MCF 10A (cell line): ENCODE measurements at regions not wholly inside any gene's neighbourhood (a gene's known extent, or its start where the extent isn't known, plus 50 kb on each side); places are given as distances from the start of the nearest gene placed in this dataset.

Source experiments
- BruUV-seq: library from RNA; stranded (reverse); fragments of 400-500 nt; replicated peaks from 2 replicates; lab custom pipeline; 2021; lab: Mats Ljungman, UMichigan
- CTCF ChIA-PET: fragments of 300-600 bp; sonication (Branson Sonifier 250); formaldehyde crosslinking; extraction: SDS; loops from one replicate; lab custom pipeline; 2021; ENCODE audit warnings: antibody characterized with exemption, inconsistent platforms; lab: Yijun Ruan, JAX
- POLR2A ChIA-PET: fragments of 300-600, 350-650 bp; sonication (Branson Sonifier 250); formaldehyde crosslinking; extraction: SDS; loops from one replicate; lab custom pipeline; 2020; ENCODE audit warnings: antibody characterized with exemption, inconsistent platforms; lab: Yijun Ruan, JAX
- DNase-seq: peaks from one replicate; pipeline ENCODE4 v3.0.0-alpha.2; 2018; ENCODE audit not compliant: unreplicated experiment
- H3K27ac Mint-ChIP-seq: one replicate; pipeline ENCODE4 v1.8.0; 2022; ENCODE audit warnings: mild to moderate bottlenecking, low read depth, mixed read lengths; ENCODE audit not compliant: unreplicated experiment
- H3K27me3 Mint-ChIP-seq: one replicate; pipeline ENCODE4 v1.8.0; 2022; ENCODE audit warnings: mixed read lengths; ENCODE audit not compliant: insufficient read depth, unreplicated experiment
- H3K36me3 Mint-ChIP-seq: one replicate; pipeline ENCODE4 v1.8.0; 2022; ENCODE audit warnings: mild to moderate bottlenecking, moderate library complexity, mixed read lengths; ENCODE audit not compliant: insufficient read depth, unreplicated experiment
- H3K4me1 Mint-ChIP-seq: one replicate; pipeline ENCODE4 v1.8.0; 2022; ENCODE audit warnings: mixed read lengths; ENCODE audit not compliant: insufficient read depth, unreplicated experiment
- H3K4me3 Mint-ChIP-seq: one replicate; pipeline ENCODE4 v1.8.0; 2022; ENCODE audit warnings: mild to moderate bottlenecking, moderate library complexity, mixed read lengths; ENCODE audit not compliant: unreplicated experiment
- H3K9me3 Mint-ChIP-seq: one replicate; pipeline ENCODE4 v1.8.0; 2022; ENCODE audit warnings: mixed read lengths; ENCODE audit not compliant: unreplicated experiment
- CTCF ChIP-seq: fragments of 200-600 bp; IDR thresholded peaks from one replicate; pipeline ENCODE4 v1.8.0; 2022; ENCODE audit warnings: antibody characterized with exemption, mild to moderate bottlenecking; ENCODE audit not compliant: unreplicated experiment
- intact Hi-C: fragments of 100-400 bp; cut with micrococcal nuclease; formaldehyde crosslinking; loops from 2 replicates; pipeline ENCODE4 v1.14.1; 2022

GRCh38 chr4:107468156-107468555 lies 251.9 kb downstream of the PAPSS1 start:
- H3K27me3 Mint-ChIP-seq, result no peaks in the 10 kb centered on the region
- ChIA-PET CTCF (interaction anchor here (0.7 kb wide), 1 partner anchor 333 kb away, joined by 3 read pairs; no protein-coding TSS in a partner anchor), POLR2A (no interaction called here)
- intact Hi-C loops, result no loop called here
- no peaks in the 10 kb centered on the region for H3K4me1 Mint-ChIP-seq
- TF ChIP-seq CTCF, result no peak
- no peaks in the 10 kb centered on the region for H3K9me3 Mint-ChIP-seq
- no peaks in the 10 kb centered on the region for H3K36me3 Mint-ChIP-seq
- BruUV-seq, result no TSS peak
- no peak overlapping the region for H3K4me3 Mint-ChIP-seq
- no peak for DNase-seq
- H3K27ac Mint-ChIP-seq, result no peak overlapping the region

GRCh38 chr4:107467461-107467860 lies 252.6 kb downstream of the PAPSS1 start:
- BruUV-seq, result no TSS peak
- TF ChIP-seq CTCF, result no peak
- Mint-ChIP-seq H3K9me3 (no peaks in the 10 kb centered on the region), H3K4me3 (no peak overlapping the region), H3K36me3 (no peaks in the 10 kb centered on the region), H3K27me3 (no peaks in the 10 kb centered on the region), H3K4me1 (no peaks in the 10 kb centered on the region), H3K27ac (no peak overlapping the region)
- ChIA-PET CTCF (no interaction called here), POLR2A (interaction anchor here (0.6 kb wide), 1 partner anchor 246 kb away, joined by 7 read pairs; no protein-coding TSS in a partner anchor)
- DNase-seq, result no peak
- intact Hi-C loops, result no loop called here

- no peaks in the 10 kb centered on the region for H3K36me3 Mint-ChIP-seq
- ChIA-PET CTCF (no interaction called here), POLR2A (no interaction called here)
- TF ChIP-seq CTCF, result no peak
- intact Hi-C loops, result no loop called here
- H3K27me3 Mint-ChIP-seq, result no peaks in the 10 kb centered on the region
- no TSS peak for BruUV-seq
- H3K4me1 Mint-ChIP-seq, result no peaks in the 10 kb centered on the region
- H3K27ac Mint-ChIP-seq, result no peak overlapping the region
- peaks cover 10% of the 10 kb centered on the region for H3K9me3 Mint-ChIP-seq
- DNase-seq, result no peak
- no peak overlapping the region for H3K4me3 Mint-ChIP-seq
Observed at GRCh38 chr4:107458194-107458593, 261.8 kb downstream of the PAPSS1 start.

- H3K9me3 Mint-ChIP-seq, result peaks cover 2% of the 10 kb centered on the region
- no peaks in the 10 kb centered on the region for H3K36me3 Mint-ChIP-seq
- H3K4me3 Mint-ChIP-seq, result no peak overlapping the region
- H3K27ac Mint-ChIP-seq, result no peak overlapping the region
- intact Hi-C loops, result no loop called here
- POLR2A ChIA-PET, result no interaction called here
- DNase-seq, result no peak
- TF ChIP-seq CTCF, result no peak
- no peaks in the 10 kb centered on the region for H3K27me3 Mint-ChIP-seq
- BruUV-seq, result no TSS peak
- H3K4me1 Mint-ChIP-seq, result no peaks in the 10 kb centered on the region
- CTCF ChIA-PET, result no interaction called here
Observed at GRCh38 chr4:107453987-107454386, 266.0 kb downstream of the PAPSS1 start.
